ENCODE measurements at regions not wholly inside any gene's neighbourhood (a gene's known extent, or its start where the extent isn't known, plus 50 kb on each side); places are given as distances from the start of the nearest gene placed in this dataset.

DNA sequence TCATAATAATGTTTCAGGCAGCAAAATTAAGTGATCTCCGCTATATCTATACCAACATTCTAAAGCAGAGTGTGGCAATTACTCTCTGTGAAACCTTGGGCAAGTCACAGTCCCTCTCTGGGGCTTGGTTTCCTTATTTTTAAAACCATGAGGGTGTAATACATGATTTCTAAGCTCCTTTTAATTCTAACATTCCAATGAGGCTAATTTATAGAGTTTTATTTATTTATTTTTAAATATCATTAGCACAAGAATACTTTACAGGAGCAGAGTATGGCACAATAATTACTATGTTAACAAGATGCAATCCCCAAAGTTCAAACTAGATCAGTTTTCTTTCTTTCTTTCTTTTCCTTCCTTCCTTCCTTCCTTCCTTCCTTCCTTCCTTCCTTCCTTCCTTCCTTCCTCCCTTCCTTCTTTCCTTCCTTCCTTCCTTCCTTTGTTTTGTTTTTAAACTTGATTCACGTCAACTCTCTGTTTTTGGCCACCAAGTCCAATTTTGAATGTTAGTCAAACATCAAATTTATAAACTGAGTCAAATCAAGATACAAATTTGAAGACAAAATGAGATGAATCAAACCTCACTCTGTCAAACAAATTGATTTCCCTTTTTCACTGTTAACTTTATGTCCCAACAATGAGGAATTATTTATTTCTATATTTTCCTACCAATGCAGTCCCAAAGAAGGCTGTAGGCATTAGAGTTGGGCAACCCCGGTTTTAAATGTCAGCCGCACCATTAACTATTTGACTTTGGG lies 50.2 kb upstream of the GPR174 start:
- H3K18ac ChIP-seq (ENCODE audit: low read length): no peak overlapping the region
- H3K4me1 ChIP-seq (ENCODE audit: control insufficient read depth, low read depth, low read length): no peaks in the 10 kb centered on the region
- H2BK5ac ChIP-seq (ENCODE audit: low read length): no peak overlapping the region

More for the DNA sequence above, 50.2 kb upstream of the GPR174 start:
- Histone ChIP-seq H3K27me3 (ENCODE audit: insufficient read depth, low read length, poor library complexity) (no peaks in the 10 kb centered on the region), H3K56ac (ENCODE audit: low read length) (no peak overlapping the region), H4K8ac (ENCODE audit: low read depth, low read length) (no peak overlapping the region), H2BK15ac (replicated peaks; ENCODE audit: low read depth) (no peak overlapping the region), H3K23ac (ENCODE audit: low read length) (no peak overlapping the region), H3K79me1 (ENCODE audit: low read length) (no peaks in the 10 kb centered on the region), H3K36me3 (ENCODE audit: control insufficient read depth, insufficient read depth, low read length) (no peaks in the 10 kb centered on the region), H3K79me2 (ENCODE audit: control insufficient read depth, insufficient read depth, low read length) (no peaks in the 10 kb centered on the region), H2BK120ac (ENCODE audit: low read depth, low read length) (no peak overlapping the region), H3K27ac (ENCODE audit: low read depth, low read length) (no peak overlapping the region), H3K4ac (ENCODE audit: low read depth, low read length) (no peak overlapping the region), H3K9ac (ENCODE audit: low read length) (no peak overlapping the region), H3K4me3 (ENCODE audit: low read length) (no peak overlapping the region), H2AK5ac (ENCODE audit: low read length) (no peak overlapping the region), H4K5ac (ENCODE audit: low read length) (no peak overlapping the region), H3K4me2 (ENCODE audit: low read length) (no peak overlapping the region)
- no CpG with 5 or more reads among the region's 4 CpGs for WGBS (ENCODE audit: extremely low coverage, insufficient coverage, low lambda C conversion rate)
- no peak for DNase-seq

Data from mesendoderm (in vitro differentiated cells).